Ishikawa (cell line): ENCODE measurements at regions not wholly inside any gene's neighbourhood (a gene's known extent, or its start where the extent isn't known, plus 50 kb on each side); places are given as distances from the start of the nearest gene placed in this dataset.

ENCODE experiments used
- CEBPB ChIP-seq: IDR thresholded peaks from 2 replicates; pipeline ENCODE4 v1.6.1; 2012
- EGR1 ChIP-seq: IDR thresholded peaks from 2 replicates; pipeline ENCODE4 v1.6.1; 2012
- EP300 ChIP-seq: IDR thresholded peaks from 2 replicates; pipeline ENCODE4 v1.6.1; 2012; ENCODE audit warnings: borderline replicate concordance
- FOXM1 ChIP-seq: IDR thresholded peaks from 2 replicates; pipeline ENCODE4 v1.6.1; 2012; ENCODE audit warnings: low read depth, borderline replicate concordance
- MAX ChIP-seq: IDR thresholded peaks from 2 replicates; pipeline ENCODE4 v1.6.1; 2012
- NFIC ChIP-seq: IDR thresholded peaks from 2 replicates; pipeline ENCODE4 v1.6.1; 2012
- RAD21 ChIP-seq: IDR thresholded peaks from 2 replicates; pipeline ENCODE4 v1.6.1; 2012; ENCODE audit warnings: low read depth
- USF1 ChIP-seq: IDR thresholded peaks from 2 replicates; pipeline ENCODE4 v1.6.1; 2012
- ZBTB7A ChIP-seq: IDR thresholded peaks from 2 replicates; pipeline ENCODE4 v1.6.1; 2012; ENCODE audit warnings: low read depth

GRCh38 chr4:27187786-27188185, 327.1 kb downstream of the STIM2 start:
- TF ChIP-seq EP300 (no peak), MAX (no peak), RAD21 (no peak), USF1 (no peak), CEBPB (no peak), NFIC (no peak), ZBTB7A (no peak), EGR1 (no peak), FOXM1 (no peak)
